ENCODE measurements at regions not wholly inside any gene's neighbourhood (a gene's known extent, or its start where the extent isn't known, plus 50 kb on each side); places are given as distances from the start of the nearest gene placed in this dataset.

DNA sequence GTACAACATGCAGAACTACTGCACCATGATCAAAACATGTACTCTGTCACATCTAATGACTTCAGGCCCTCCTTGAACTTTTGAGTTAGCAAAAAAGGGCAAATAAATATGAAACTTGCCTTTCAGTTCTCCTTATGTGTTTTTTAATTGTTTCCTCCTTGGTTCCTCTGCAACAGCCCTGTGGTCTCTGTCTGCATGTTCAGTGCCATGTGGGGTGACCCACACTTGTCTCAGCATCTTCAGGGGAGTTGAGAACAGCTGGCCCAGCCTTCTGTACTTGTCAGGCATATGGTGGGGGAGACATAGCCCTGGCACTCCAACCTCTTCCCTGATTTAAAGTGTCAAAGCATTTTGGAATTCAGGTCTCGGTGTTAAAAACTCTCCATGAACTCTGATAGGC, 188.0 kb upstream of the PGRMC2 start:
- no peak for DNase-seq

DNA sequence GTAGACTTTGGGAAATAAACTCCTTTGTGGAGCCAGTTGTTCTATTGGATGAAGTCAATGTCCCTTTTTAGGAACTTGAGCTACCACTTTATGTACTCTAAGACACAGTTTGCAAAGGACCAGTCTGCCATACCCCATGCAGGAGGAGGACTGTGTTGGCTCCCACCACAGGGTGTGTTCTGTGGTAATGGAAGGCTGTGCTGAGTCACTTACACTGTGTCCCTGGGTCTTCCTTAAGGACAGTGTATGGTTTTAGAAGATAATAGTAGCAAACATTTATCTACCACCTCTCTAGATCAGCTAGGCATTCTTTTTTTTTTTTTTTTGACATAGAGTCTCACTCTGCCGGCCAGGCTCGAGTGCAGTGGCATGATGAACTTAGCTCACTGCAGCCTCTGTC, 184.0 kb upstream of the PGRMC2 start:
- DNase-seq = no peak

DNA sequence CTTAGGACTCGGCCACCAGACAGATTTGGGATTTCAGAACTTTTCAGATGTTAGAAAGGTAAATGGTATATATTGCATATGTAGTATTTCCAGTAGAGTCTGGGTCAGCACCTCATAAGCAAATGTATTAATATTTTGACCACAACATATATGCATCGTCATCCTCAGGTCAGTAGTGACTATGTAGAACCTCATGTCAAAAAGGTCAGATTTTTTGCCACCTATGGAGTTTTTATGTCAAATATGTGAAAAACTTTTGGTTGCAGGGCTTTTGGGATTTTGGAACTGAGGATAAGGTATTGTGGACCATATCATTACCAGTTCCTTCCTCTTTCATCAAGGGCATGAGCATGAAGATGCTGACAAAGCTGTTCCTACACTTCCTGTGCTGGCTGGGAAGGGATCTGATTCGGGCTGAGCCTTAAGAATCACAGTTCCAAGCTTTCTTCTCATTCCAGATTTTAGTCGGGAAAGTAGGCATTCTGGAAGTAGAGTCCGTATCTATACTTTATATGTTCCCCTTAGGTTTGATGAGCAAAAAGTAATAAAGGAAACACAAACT, 183.0 kb upstream of the PGRMC2 start:
- DNase-seq = no peak

DNA sequence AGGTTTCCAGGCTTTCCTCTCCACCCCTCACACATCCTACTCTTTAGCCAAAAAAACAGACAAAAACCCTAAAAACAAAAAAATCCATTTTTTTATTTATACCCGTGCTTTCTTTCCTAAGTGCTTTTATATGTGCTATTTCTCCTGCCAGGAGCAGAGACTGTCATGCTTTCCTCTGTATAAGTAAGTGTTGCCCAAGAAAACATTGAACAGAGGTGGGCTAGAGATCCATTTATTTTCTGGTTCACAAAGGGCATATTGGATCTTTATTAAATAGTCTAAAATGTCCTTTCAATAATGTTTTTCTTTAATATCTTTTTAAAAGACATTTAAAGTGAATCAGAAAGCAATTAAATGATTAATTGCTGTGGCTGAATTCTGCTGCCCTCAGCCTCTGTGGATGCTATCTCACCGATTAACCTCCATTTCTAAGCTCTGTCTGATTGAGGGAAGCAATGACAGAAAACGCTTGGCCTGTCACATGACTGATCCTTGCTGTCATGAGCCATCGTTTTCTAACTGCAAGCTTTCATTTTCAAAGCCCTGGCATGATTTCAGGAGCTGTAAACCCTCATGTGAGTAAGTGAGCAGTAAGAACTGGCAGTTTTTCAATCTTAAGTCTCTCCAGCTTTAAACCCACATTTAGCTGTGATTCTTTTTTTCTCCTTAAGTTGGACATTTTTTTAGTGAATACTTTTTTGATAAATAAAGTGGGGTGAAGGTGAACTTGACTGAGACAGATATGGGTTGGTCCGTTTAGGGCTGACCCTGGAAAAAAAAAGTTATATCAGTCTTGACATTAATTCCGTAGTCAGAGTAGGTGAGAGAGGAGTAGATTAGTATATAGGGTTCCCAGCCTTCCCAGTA, 180.7 kb upstream of the PGRMC2 start:
- no peak for DNase-seq

DNA sequence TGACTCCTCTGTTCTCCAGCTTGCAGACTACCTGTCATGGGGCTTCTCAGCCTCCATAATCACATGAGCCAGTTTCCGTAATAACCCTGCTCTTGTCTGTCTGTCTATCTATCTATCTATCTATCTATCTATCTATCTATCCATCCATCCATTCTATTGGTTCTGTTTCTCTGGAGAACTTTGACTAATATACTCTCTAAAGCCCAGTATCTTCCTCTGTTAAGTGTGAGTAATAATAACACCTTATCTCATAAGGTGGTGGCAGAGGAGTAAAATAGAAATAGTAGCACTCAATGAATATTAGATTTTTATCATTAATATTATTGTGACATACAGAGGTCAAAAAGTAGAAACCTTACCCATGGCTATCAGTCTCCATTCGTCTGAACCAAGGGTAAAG, 177.9 kb upstream of the PGRMC2 start:
- DNase-seq = no peak

DNA sequence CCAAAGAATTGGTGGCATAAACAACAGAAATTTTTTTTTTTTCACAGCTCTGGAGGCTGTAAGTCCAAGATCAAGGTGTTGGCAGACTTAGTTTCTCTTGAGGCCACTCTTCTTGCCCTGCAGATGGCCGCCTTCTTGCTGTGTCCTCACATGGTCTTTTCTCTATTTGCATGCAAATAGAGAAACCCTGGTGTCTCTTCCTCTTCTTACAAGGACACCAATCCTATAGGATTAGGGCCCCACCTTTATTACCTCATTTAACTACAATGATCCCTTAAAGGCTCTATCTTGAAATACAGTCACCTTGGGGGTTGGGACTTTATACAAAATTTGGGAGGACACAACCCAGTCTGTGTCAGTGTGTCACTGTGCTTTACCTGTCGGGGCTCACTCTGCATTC, 175.4 kb upstream of the PGRMC2 start:
- no peak for DNase-seq

DNA sequence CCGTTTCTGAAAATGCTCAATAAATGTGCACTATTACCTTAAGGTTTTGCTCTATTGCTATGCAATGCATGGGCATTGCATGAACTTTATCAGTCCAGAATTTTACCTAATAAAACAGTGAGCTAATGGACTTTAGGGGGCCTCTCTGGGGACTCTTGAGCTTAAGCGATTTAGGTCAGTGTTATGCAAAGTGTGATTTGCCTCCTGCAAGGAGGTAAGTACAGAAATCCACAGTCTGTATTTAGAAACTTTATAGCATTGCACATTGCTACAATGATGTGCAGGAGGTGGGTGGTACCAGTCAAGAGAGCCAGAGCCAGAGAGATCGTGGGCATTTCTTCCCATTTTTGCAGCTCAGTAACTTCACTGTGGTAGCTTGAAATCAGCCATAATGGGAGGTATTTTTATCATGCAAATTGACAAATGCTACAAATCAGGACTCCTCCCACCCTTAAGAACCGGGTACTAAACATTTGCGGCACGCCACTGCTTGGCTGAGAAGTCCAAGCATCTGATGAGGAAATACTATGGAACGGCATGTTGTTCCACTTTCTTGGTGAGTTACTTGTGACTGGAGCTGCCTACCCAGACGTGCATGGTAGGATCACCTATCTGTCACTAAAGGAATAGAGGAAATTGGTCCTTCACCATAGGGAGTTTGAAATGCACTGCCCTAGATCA, 174.6 kb upstream of the PGRMC2 start:
- DNase-seq = no peak

DNA sequence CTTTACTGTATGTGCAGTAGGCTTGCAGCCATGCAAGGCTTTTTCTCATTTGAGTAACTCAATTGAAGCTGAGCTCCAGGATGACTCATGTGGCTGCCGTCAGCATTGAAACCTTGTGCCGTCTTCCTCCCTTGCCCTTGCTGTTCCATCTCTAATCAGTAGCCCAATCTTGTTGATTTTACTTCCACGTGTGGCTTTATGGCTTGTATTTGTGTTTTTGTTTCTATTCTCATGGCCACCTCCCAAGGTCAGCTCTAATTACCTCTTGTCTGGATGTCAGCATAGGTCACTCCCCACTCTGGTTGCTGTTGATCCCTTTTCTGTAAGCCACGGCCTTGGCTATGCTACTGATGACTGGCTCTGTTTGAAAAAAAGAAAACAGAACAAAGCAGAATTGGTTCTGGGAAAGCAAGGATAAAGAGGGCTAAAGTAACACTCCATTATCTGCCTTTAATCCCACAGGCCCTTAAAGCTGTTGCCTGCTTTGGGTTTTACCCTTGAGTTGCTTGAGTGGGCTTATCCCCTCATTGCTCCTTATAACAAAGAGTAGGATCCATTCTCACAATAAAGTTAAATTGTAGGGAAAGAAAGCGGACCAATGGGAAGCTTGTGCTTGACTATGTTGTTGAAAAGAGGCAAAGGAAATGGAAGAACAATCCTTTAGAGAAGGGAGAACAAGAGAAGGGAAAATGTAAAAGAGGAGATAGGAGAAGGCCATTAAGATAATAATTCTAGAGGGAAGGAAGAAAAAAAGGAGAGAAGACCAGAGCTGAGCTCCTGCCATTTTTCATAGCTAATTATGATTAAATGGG, 173.9 kb upstream of the PGRMC2 start:
- no peak for DNase-seq

DNA sequence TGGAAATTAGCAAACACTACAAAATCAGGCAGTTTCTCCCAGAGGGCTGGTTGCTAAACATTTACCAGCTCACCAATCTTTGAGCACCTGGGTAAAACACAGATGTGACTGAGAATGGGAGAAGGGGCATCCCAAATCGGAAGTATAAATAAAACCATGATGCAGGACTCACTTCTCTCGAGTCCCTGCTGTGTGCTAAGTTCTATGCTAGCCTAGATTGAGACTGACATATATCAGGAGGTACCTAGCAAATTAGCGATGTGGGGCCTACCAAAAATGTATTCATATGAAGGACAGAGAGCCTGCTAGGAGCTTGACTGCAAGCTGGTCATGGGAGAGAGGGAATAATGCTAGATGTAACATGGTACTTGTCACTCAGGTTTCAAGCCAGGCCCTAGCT, 171.9 kb upstream of the PGRMC2 start:
- DNase-seq = no peak

DNA sequence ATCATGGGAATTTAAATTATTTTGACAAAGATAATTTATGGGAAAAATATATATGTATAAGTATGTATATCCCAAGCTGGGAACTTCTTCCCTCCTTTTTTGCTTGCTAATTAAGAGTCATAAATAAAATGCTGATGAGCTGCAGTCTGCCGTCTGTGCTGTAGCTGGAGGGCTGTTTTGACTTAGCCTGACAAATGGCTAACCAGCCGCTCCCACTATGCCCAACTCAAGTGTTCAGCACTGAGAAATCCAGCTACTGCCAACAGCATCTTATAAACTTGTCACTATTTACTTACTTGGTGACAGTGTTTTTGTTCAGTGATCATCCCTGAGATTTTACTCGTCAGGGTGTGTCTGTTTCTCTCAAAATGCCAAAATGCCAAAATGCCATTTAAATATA, 171.2 kb upstream of the PGRMC2 start:
- DNase-seq = no peak

DNA sequence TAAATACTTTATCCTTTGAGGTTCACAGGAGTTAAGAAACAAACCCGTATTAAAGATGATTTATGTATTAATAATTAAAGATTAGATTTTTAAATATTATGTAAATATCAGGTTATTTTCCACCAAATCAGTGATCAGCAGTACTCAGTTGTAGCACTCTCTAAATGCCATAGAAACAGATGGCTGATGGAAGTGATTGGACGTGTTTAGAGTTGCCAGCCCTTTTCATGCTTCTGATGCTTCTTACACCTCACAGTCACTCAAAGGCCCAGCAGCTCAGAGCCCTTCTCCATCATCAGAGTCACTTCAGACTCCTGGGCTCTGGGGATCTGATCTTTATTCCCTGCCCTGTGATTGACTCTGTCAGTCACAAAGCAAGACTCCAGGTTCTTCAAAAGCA, 170.1 kb upstream of the PGRMC2 start:
- DNase-seq = no peak

DNA sequence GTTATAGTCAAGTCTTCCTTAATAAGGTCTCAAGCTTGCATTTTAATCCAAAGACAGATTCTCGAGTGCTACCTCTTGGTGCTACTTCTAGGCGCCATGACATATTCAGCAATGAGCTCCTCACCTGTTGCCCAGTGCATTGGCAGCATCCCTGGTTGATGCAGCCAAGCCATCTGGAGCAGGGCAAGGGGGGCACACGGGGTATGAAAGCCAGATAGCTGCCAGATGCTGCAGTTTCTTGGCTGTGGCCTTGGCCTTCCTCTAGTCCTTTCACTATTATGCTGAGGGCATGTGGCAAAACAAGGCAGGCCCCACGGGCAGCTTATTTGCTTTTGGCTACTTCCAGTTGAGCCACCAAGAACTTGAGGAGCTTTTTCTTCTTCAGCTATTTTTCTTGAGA, 168.6 kb upstream of the PGRMC2 start:
- DNase-seq = no peak

DNA sequence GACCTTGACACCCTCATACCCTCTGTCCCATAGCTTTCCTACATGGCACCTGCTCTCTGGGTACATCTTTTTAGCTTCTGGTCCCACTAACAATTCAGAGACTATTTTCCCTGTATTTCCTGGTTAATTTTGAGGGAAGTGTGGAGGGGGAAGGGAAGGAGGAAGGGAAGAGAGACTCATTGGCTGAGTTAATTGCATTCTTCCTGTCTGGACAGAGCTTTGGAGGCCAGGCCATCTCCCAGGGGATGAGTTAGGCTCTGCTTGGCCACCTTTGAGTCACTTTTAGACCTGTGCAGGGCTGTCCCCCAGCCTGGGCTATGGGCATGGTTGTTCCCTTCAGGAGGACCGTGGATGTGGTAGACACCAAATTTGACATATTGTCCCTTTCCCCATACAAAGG, 167.9 kb upstream of the PGRMC2 start:
- no peak for DNase-seq

DNA sequence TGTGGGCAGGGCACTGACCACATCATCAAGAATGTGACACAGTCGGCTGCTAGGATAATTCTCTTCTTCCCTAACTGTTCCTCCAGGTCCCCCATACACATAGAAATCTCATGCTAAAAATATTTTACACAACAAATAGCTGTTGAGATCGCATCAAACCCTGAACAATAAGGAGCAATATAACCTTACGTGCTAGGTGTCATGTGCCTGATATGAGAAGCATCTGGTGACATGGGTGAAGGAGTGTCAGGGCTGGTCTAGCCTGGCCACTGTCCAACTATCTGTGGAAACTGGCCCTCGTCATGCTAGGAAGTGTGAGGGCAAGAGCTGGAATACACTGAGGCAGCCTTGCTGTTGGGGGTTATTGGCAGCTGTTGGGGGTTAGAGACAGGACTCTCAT, 167.3 kb upstream of the PGRMC2 start:
- no peak for DNase-seq

DNA sequence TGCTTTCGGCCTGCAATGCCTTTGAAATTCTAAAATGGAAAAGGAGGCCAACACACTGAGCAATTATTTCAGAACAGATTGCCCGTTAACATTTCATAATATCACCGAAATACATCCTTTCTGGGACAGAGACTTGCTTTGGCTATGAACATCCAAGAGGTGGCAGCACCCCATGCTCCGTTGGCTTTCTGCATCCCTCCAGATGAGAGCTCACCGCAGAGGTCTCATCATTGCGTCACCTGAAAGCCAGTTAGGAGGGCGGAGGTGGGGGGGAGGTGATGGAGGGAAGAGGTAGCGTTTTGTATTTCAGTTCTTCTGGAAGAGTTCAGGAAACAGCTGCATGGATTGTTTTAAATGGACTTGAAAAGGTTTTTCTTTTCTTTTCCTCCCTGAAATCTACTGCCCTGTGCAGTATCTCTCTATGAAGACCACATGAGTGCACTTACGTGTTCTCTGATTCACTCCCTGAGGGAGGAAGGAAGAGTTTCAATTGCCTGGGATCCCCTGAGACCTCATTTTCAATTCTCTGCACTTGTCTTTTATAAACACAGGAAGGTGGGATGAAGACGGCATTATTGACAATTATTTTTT, 166.8 kb upstream of the PGRMC2 start:
- no peak for DNase-seq

DNA sequence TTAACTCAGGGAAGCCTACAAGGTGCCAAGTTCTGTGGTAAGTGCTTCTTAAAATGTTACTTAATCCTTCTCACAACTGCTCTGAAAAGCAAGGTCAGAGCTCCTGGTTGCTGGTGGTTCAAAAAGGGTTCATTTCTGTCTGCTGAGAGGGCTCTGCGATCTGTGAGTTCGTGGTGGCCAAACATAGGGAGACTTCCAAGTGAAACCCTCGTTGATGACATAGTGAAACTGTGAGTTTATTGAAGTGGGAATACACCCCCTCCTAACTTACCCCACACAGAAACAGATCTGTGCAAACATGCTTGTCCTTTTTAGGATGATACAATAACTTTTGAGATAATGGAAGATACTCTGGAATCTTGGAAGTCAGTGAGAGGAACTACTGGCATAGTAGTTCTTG, 164.8 kb upstream of the PGRMC2 start:
- DNase-seq = no peak

DNA sequence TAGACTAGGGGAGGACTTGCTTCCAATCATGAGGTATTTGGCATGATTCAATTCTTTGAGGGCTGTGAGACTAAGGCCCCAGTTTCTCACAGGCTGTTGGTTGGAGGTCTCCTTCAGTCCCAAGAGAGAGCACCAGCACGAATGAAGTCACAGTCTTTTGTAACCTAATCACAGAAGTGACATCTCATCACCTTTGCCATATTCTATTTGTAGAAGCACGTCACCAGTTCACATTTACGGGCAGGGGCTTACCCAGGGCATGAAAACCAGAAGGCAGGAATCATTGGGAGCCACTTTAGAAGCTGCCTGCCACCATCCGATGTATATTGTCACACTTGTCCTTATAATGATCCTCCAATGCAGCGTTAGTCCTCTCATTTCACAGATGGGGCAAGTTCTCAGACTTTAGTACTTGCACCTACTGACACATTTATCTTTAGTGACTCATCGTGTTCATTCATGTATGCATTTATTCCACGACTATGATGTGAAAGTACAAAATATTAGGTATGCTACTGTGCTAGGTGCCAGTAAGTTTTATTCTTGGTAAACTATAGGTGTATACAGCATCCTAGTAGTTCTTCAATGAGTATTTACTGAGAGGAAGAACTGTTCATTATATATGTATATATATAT, 163.8 kb upstream of the PGRMC2 start:
- no peak for DNase-seq

DNA sequence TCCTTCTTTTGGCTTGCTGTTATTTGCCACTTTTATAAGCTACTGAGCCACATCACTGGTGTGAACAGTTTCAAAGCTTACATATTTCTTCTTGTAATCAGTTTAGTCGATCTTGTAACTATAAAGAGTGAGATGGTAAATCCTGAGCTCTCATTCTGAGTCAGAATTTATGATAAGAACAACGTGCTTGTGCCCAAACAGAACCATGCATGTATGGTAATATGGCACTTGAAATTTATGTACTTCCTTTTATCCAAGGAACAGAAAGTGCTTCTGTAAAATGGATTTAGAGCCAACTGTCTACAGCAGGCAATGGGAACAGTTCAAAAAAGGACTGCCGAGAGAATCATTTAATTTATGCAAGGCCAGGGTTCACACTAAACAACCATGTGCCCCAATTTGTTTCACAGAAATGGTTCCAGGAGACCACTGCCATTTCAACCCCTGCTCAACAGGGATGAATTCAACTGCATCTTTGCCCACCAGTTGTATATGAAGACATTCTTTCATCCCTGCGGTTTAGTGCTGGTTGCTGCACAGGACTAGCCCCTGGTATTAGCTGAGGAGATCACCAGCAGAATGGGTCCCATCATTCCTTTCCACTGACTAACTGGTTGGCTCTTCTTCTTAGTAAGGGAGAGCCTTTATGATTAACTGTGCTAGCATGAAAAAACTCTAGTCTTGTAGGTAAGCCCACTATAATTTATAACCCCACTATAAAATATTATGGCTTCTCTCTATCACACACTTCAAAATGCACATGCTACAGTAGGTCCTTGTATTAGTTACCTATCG, 162.9 kb upstream of the PGRMC2 start:
- no peak for DNase-seq

DNA sequence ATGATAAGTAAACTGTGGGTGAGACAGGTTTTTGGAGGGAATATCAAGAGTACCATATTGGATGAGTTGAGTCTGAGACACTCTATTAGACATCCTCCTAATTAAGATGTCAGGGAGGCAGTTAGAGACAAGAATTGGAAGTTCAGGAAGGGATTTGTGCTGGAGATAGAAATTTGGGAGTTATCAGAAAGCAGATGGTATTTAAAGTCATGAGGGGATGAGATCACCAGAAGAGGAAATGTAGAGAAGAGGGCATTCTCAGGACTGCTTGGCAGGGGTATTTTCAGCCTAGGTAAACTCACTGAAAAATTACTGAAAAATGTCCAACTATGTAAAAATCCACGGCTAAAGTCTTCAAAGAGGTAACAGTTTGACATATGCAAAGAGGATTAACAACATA, 161.6 kb upstream of the PGRMC2 start:
- DNase-seq = no peak

DNA sequence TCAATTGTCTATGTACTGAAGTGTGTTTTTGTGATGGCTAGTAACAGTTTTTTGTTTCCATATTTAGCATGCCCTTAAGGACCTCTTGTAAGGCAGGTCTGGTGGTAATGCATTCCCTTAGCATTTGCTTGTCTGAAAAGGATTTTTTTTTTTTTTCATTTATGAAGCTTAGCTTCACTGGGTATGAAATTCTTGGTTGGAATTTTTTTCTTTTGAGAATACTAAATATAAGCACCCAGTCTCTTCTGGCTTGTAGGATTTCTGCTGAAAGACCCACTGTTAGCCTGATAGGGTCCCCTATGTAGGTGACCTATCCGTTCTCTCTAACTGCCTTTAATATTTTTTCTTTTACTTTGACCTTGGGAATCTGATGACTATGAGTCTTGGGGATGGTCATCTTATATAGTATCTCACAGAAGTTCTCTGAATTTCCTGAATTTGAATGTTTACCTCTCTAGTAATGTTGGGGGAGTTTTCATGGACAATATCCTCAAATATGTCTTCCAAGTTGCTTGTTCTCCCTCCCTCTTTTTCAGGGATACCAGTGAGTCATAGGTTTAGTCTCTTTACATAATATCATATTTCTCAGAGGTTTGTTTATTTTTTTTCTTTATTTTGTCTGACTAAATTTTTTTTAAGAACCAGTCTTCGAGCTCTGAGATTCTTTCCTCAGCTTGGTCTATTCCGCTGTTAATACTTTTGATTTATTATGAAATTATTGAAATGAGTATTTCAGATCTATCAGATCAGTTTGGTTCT, 157.1 kb upstream of the PGRMC2 start:
- DNase-seq = no peak

DNA sequence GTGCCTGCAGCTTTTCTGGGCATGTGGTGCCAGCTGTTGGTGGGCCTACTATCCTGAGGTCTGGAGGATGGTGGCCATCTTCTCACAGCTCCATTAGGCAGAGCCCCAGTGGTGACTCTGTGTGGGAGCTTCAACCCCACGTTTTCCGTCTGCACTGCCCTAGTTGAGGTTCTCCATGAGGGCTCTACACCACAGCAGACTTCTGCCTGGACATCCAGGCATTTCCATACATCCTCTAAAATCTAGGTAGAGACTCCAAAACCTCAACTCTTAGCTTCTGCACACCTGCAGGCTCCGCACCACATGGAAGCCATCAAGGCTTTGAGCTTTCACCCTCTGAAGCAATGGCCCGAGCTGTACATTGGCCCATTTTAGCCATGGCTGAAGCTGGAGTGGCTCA, 153.3 kb upstream of the PGRMC2 start:
- DNase-seq = no peak

All from activated CD4-positive, CD25-positive, alpha-beta regulatory T cell treated with anti-CD3 and anti-CD28 coated beads, Interleukin-2, amount 50 U/mL, for 72 hours (primary cell).